Right atrium auricular region (tissue), 2 donors: ENCODE measurements at regions not wholly inside any gene's neighbourhood (a gene's known extent, or its start where the extent isn't known, plus 50 kb on each side); places are given as distances from the start of the nearest gene placed in this dataset.

ENCODE experiments used
- DNase-seq: peaks from one replicate; pipeline ENCODE4 v3.0.0-alpha.2; 2019; ENCODE audit warnings: low spot score
- H3K27ac ChIP-seq, 2 donors: fragments of 200-600 bp; sonication (generic); 1 replicate in 1 of 2; 2 replicates in 1 of 2; pipeline ENCODE4 v1.5.1; 2016 to 2019
- H3K27me3 ChIP-seq, 2 donors: fragments of 200-600 bp; sonication (generic); one replicate each; pipeline versions ENCODE4 v1.5.1 to v1.6.0; 2017 to 2019
- H3K36me3 ChIP-seq: fragments of 200-600 bp; sonication (generic); one replicate; pipeline ENCODE4 v1.5.1; 2016
- H3K4me1 ChIP-seq, 2 donors: fragments of 200-600 bp; sonication (generic); one replicate each; pipeline versions ENCODE4 v1.5.1 to v1.6.0; 2017 to 2019
- H3K4me3 ChIP-seq, 2 donors: fragments of 200-600 bp; sonication (generic); 1 replicate in 1 of 2; 2 replicates in 1 of 2; pipeline ENCODE4 v1.5.1; 2017 to 2019; ENCODE audit warnings: mild to moderate bottlenecking in 1 of 2, moderate library complexity in 1 of 2
- H3K9me3 ChIP-seq, 2 donors: fragments of 200-600 bp; sonication (generic); one replicate each; pipeline ENCODE4 v1.5.1; 2019
- CTCF ChIP-seq, 2 donors: fragments of 200-600 bp; sonication (generic); IDR thresholded peaks; one replicate each; pipeline ENCODE4 v1.5.1; 2019; ENCODE audit warnings: antibody characterized with exemption in 2 of 2

DNA sequence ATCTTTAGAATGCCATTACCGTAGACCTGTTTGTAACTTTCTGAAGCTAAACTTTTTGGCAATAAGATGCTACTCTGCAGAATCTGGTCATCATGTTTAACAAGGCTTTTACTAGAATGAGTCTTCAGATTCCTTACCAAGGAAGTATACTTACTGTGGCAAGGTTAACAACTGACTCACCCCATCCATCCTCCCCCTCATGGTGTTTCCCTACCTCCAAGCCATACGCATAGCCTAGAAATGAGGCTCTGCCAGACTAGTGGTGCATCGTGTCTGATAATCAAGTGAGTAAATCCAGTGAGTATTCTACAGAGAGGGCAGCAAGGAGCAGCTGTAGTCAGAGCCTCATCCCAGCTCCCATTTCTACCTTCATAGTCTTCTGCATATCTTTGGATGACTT lies 223.6 kb downstream of the IPMK start:
- no peak for TF ChIP-seq CTCF (IDR thresholded peaks at IDR 0.05)
- Histone ChIP-seq H3K4me3 (no peak overlapping the region), H3K27ac (no peak overlapping the region), H3K9me3 (peaks cover 0 to 10% of the 10 kb centered on the region in 2 donors), H3K36me3 (no peaks in the 10 kb centered on the region), H3K4me1 (no peaks in the 10 kb centered on the region), H3K27me3 (no peaks in the 10 kb centered on the region)
- no peak for DNase-seq

GRCh38 chr10:58041901-58042300 lies 225.8 kb downstream of the IPMK start:
- Histone ChIP-seq H3K9me3 (peaks cover 0 to 10% of the 10 kb centered on the region in 2 donors), H3K4me1 (no peaks in the 10 kb centered on the region), H3K36me3 (no peaks in the 10 kb centered on the region), H3K27ac (no peak overlapping the region), H3K27me3 (no peaks in the 10 kb centered on the region), H3K4me3 (no peak overlapping the region)
- no peak for DNase-seq
- no peak for TF ChIP-seq CTCF (IDR thresholded peaks at IDR 0.05)

GRCh38 chr10:58030208-58030607 lies 237.5 kb downstream of the IPMK start:
- H3K4me1 ChIP-seq: no peaks in the 10 kb centered on the region
- H3K27ac ChIP-seq: no peak overlapping the region
- no peak for TF ChIP-seq CTCF (IDR thresholded peaks at IDR 0.05)
- no peak for DNase-seq
- no peaks in the 10 kb centered on the region for H3K36me3 ChIP-seq
- no peaks in the 10 kb centered on the region for H3K9me3 ChIP-seq
- no peak overlapping the region for H3K4me3 ChIP-seq
- no peaks in the 10 kb centered on the region for H3K27me3 ChIP-seq

- Histone ChIP-seq H3K27me3 (no peaks in the 10 kb centered on the region), H3K4me3 (no peak overlapping the region)
These were observed 238.9 kb downstream of the IPMK start for GRCh38 chr10:58028597-58029366.

GRCh38 chr10:58027426-58027825 lies 240.3 kb downstream of the IPMK start:
- DNase-seq: no peak
- Histone ChIP-seq H3K4me1 (no peaks in the 10 kb centered on the region), H3K36me3 (no peaks in the 10 kb centered on the region), H3K9me3 (no peaks in the 10 kb centered on the region), H3K27ac (no peak overlapping the region), H3K4me3 (no peak overlapping the region), H3K27me3 (no peaks in the 10 kb centered on the region)
- TF ChIP-seq CTCF (IDR thresholded peaks at IDR 0.05): no peak

More at GRCh38 chr10:58028597-58029366, 238.9 kb downstream of the IPMK start:
- TF ChIP-seq CTCF (IDR thresholded peaks at IDR 0.05): no peak
- Histone ChIP-seq H3K9me3 (no peaks in the 10 kb centered on the region), H3K27ac (no peak overlapping the region), H3K36me3 (no peaks in the 10 kb centered on the region), H3K4me1 (no peaks in the 10 kb centered on the region)
- DNase-seq: no peak

GRCh38 chr10:58026036-58026435 lies 241.7 kb downstream of the IPMK start:
- no peaks in the 10 kb centered on the region for H3K9me3 ChIP-seq
- no peak overlapping the region for H3K27ac ChIP-seq
- no peaks in the 10 kb centered on the region for H3K36me3 ChIP-seq
- DNase-seq: no peak
- H3K4me1 ChIP-seq: no peaks in the 10 kb centered on the region
- no peak overlapping the region for H3K4me3 ChIP-seq
- TF ChIP-seq CTCF (IDR thresholded peaks at IDR 0.05): no peak
- no peaks in the 10 kb centered on the region for H3K27me3 ChIP-seq
